ENCODE measurements at regions not wholly inside any gene's neighbourhood (a gene's known extent, or its start where the extent isn't known, plus 50 kb on each side); places are given as distances from the start of the nearest gene placed in this dataset.

DNA sequence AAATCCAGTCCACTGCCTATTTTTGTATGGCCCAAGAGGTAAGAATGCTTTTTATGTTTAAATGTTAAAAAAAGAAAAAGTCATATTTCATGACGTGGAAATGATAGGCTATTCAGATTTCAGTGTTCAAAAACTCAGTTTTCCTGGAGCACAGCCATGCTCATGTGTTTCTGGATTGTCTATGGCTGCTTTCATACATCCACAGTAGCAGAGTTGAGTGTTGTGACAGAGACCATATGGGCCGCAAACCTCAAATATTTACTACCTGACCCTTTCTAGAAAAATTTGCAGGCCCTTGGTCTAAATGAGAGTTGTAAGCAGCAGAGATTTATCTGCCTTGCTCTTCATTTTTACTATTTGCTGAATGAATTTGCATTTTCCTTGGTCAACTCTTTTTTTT, 264.1 kb downstream of the CBLN1 start:
- TF ChIP-seq, protein P1, sequence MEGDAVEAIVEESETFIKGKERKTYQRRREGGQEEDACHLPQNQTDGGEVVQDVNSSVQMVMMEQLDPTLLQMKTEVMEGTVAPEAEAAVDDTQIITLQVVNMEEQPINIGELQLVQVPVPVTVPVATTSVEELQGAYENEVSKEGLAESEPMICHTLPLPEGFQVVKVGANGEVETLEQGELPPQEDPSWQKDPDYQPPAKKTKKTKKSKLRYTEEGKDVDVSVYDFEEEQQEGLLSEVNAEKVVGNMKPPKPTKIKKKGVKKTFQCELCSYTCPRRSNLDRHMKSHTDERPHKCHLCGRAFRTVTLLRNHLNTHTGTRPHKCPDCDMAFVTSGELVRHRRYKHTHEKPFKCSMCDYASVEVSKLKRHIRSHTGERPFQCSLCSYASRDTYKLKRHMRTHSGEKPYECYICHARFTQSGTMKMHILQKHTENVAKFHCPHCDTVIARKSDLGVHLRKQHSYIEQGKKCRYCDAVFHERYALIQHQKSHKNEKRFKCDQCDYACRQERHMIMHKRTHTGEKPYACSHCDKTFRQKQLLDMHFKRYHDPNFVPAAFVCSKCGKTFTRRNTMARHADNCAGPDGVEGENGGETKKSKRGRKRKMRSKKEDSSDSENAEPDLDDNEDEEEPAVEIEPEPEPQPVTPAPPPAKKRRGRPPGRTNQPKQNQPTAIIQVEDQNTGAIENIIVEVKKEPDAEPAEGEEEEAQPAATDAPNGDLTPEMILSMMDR (conservative IDR thresholded peaks at IDR 0.05 in 1 of 2, IDR thresholded peaks at IDR 0.05 in 1 of 2; ENCODE audit: low read depth in 1 of 2, low read length in 2 of 2): no peak
- TF ChIP-seq EZH2 (IDR thresholded peaks at IDR 0.05; ENCODE audit: low read length, missing control alignments): no peak

All from fibroblast of lung (primary cell).